ENCODE measurements at regions not wholly inside any gene's neighbourhood (a gene's known extent, or its start where the extent isn't known, plus 50 kb on each side); places are given as distances from the start of the nearest gene placed in this dataset.

DNA sequence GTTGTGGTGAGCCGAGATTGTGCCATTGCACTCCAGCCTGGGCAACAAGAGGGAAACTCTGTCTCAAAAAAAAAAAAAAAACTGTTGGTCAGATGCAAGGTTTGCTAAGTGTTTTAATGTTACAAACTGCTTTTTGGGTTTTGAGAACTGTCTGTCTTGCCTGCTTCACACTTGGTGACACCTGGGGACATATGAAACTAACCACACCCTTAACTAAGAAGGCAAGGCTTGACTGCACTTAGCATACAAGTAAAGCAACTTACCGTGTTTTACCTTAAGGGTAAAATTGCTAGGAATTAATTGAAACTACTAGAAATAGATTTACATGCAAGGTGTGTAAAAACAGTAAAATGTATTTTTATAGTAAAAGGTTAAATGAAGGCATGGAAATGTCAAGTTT is 180.4 kb downstream of the OR13H1 start:
- Histone ChIP-seq H3K9ac (ENCODE audit: low read length) (no peak overlapping the region), H3K4me3 (replicated peaks in 1 of 2; ENCODE audit: low read depth in 1 of 2, low read length in 2 of 2) (no peak overlapping the region), H3K4me1 (ENCODE audit: control insufficient read depth in 1 of 2, insufficient read depth in 2 of 2, low read length in 2 of 2) (no peaks in the 10 kb centered on the region), H3K9me3 (ENCODE audit: control insufficient read depth in 1 of 2, insufficient read depth in 1 of 2, low read depth in 1 of 2, low read length in 2 of 2) (no peaks in the 10 kb centered on the region), H4K20me1 (ENCODE audit: insufficient read depth) (no peaks in the 10 kb centered on the region), H3K9me2 (ENCODE audit: insufficient read depth) (no peaks in the 10 kb centered on the region), H3K79me2 (ENCODE audit: insufficient read depth, low read length) (no peaks in the 10 kb centered on the region), H3K27me3 (ENCODE audit: insufficient read depth, low read length) (no peaks in the 10 kb centered on the region), H2AFZ (ENCODE audit: low read depth, low read length, poor library complexity, severe bottlenecking) (no peak overlapping the region), H3K27ac (ENCODE audit: low read depth, low read length) (no peak overlapping the region), H3K4me2 (ENCODE audit: low read length) (no peak overlapping the region), H3K36me3 (ENCODE audit: control insufficient read depth in 1 of 2, insufficient read depth in 2 of 2, low read length in 2 of 2) (no peaks in the 10 kb centered on the region)
- intact Hi-C loops (cut with micrococcal nuclease), result no loop called here
- TF ChIP-seq, protein P1, sequence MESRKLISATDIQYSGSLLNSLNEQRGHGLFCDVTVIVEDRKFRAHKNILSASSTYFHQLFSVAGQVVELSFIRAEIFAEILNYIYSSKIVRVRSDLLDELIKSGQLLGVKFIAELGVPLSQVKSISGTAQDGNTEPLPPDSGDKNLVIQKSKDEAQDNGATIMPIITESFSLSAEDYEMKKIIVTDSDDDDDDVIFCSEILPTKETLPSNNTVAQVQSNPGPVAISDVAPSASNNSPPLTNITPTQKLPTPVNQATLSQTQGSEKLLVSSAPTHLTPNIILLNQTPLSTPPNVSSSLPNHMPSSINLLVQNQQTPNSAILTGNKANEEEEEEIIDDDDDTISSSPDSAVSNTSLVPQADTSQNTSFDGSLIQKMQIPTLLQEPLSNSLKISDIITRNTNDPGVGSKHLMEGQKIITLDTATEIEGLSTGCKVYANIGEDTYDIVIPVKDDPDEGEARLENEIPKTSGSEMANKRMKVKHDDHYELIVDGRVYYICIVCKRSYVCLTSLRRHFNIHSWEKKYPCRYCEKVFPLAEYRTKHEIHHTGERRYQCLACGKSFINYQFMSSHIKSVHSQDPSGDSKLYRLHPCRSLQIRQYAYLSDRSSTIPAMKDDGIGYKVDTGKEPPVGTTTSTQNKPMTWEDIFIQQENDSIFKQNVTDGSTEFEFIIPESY (IDR thresholded peaks at IDR 0.05; ENCODE audit: extremely low read depth, insufficient replicate concordance, low read length), result no peak
- TF ChIP-seq TCF7L2 (IDR thresholded peaks at IDR 0.05; ENCODE audit: borderline replicate concordance, extremely low read depth, insufficient read depth, insufficient read length) (no peak), ZNF274 (IDR thresholded peaks at IDR 0.05; ENCODE audit: low read depth, low read length) (no peak), EZH2 (IDR thresholded peaks at IDR 0.05) (no peak), SRF (IDR thresholded peaks at IDR 0.05; ENCODE audit: low read depth) (no peak), RAD21 (IDR thresholded peaks at IDR 0.05; ENCODE audit: low read depth) (no peak), SP1 (IDR thresholded peaks at IDR 0.05; ENCODE audit: low read depth) (no peak), CBX3 (IDR thresholded peaks at IDR 0.05; ENCODE audit: low read depth) (no peak)
- TF ChIP-seq, protein P2, sequence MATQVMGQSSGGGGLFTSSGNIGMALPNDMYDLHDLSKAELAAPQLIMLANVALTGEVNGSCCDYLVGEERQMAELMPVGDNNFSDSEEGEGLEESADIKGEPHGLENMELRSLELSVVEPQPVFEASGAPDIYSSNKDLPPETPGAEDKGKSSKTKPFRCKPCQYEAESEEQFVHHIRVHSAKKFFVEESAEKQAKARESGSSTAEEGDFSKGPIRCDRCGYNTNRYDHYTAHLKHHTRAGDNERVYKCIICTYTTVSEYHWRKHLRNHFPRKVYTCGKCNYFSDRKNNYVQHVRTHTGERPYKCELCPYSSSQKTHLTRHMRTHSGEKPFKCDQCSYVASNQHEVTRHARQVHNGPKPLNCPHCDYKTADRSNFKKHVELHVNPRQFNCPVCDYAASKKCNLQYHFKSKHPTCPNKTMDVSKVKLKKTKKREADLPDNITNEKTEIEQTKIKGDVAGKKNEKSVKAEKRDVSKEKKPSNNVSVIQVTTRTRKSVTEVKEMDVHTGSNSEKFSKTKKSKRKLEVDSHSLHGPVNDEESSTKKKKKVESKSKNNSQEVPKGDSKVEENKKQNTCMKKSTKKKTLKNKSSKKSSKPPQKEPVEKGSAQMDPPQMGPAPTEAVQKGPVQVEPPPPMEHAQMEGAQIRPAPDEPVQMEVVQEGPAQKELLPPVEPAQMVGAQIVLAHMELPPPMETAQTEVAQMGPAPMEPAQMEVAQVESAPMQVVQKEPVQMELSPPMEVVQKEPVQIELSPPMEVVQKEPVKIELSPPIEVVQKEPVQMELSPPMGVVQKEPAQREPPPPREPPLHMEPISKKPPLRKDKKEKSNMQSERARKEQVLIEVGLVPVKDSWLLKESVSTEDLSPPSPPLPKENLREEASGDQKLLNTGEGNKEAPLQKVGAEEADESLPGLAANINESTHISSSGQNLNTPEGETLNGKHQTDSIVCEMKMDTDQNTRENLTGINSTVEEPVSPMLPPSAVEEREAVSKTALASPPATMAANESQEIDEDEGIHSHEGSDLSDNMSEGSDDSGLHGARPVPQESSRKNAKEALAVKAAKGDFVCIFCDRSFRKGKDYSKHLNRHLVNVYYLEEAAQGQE (IDR thresholded peaks at IDR 0.05; ENCODE audit: low read depth), result no peak
- TF ChIP-seq, protein P3, sequence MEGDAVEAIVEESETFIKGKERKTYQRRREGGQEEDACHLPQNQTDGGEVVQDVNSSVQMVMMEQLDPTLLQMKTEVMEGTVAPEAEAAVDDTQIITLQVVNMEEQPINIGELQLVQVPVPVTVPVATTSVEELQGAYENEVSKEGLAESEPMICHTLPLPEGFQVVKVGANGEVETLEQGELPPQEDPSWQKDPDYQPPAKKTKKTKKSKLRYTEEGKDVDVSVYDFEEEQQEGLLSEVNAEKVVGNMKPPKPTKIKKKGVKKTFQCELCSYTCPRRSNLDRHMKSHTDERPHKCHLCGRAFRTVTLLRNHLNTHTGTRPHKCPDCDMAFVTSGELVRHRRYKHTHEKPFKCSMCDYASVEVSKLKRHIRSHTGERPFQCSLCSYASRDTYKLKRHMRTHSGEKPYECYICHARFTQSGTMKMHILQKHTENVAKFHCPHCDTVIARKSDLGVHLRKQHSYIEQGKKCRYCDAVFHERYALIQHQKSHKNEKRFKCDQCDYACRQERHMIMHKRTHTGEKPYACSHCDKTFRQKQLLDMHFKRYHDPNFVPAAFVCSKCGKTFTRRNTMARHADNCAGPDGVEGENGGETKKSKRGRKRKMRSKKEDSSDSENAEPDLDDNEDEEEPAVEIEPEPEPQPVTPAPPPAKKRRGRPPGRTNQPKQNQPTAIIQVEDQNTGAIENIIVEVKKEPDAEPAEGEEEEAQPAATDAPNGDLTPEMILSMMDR (IDR thresholded peaks at IDR 0.05 in 2 of 3, conservative IDR thresholded peaks at IDR 0.05 in 1 of 3; ENCODE audit: borderline replicate concordance in 1 of 3, insufficient read depth in 1 of 3, low read depth in 2 of 3, low read length in 2 of 3), result no peak
- CTCF ChIA-PET, result no interaction called here
- DNase-seq (ENCODE audit: low read depth, low spot score), result no peak
- POLR2A ChIA-PET, result no interaction called here
- RAD21 ChIA-PET (ENCODE audit: low non-redundant PET in 1 of 2, low total read pairs in 2 of 2, uncharacterized antibody in 2 of 2, unreplicated experiment in 2 of 2), result no interaction called here
- no TSS peak for BruUV-seq (replicated peaks)
- no peak for ATAC-seq
